SK-N-MC (cell line): ENCODE measurements at regions not wholly inside any gene's neighbourhood (a gene's known extent, or its start where the extent isn't known, plus 50 kb on each side); places are given as distances from the start of the nearest gene placed in this dataset.

Experiments used
- EZH2 ChIP-seq: fragments of 200-600 bp; sonication (generic); IDR thresholded peaks from one replicate; pipeline ENCODE4 v1.6.1; 2017; ENCODE audit warnings: antibody characterized with exemption
- FOXP2 ChIP-seq: optimal IDR thresholded peaks from 2 replicates; pipeline ENCODE3; 2011; ENCODE audit warnings: mild to moderate bottlenecking, moderate library complexity; ENCODE audit not compliant: insufficient read depth; ENCODE audit errors: extremely low read length, control extremely low read depth
- POLR2AphosphoS5 ChIP-seq: IDR thresholded peaks from 2 replicates; pipeline ENCODE4 v1.6.1; 2012; ENCODE audit warnings: mild to moderate bottlenecking, low read depth, low read length, borderline replicate concordance

DNA sequence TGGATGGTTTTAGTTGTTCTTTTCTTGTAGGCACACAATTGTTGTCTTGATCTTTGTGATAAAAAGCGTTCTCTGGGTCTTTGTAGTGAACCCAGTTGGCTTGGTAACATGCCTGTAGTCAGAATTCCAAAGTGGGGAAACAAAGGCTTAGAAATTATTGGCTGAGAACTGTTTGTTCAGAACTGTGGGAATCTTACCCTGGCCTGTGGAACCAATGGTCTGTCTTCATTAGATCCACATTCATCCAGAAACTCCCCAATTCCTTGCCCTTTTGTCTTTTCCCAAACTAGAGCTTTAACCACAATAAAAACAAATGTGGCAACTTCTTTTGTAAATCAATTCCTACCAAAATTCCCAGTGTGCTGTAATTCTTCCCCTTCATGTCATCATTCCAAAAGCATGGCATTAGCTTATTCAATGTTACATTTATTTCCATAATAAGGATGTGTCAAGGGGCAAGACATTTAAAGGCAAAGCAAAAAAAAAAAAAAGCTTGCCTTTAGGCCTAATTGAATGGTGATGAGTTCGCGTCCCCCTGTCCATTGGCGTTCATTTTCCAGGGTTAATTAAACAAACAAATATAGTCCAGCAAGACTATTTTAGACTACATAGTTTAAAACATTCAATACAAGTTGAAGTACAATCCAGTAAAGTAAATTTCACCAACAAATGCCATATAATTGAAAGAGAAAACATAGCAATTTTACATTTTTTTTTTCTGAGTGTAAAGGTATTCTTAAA is 249.8 kb upstream of the ZNF608 start:
- TF ChIP-seq EZH2 = no peak
- no peak for TF ChIP-seq POLR2AphosphoS5
- no peak for TF ChIP-seq FOXP2
